NCI-H2227 (cell line): ENCODE measurements at regions not wholly inside any gene's neighbourhood (a gene's known extent, or its start where the extent isn't known, plus 50 kb on each side); places are given as distances from the start of the nearest gene placed in this dataset.

Source experiments
- DNase-seq: peaks from one replicate; lab custom pipeline; 2025; ENCODE audit not compliant: unreplicated experiment; lab: John Stamatoyannopoulos, UW

- no peak for DNase-seq
These were observed 107.4 kb downstream of the TBX19 start for GRCh38 chr1:168387781-168388760.

DNA sequence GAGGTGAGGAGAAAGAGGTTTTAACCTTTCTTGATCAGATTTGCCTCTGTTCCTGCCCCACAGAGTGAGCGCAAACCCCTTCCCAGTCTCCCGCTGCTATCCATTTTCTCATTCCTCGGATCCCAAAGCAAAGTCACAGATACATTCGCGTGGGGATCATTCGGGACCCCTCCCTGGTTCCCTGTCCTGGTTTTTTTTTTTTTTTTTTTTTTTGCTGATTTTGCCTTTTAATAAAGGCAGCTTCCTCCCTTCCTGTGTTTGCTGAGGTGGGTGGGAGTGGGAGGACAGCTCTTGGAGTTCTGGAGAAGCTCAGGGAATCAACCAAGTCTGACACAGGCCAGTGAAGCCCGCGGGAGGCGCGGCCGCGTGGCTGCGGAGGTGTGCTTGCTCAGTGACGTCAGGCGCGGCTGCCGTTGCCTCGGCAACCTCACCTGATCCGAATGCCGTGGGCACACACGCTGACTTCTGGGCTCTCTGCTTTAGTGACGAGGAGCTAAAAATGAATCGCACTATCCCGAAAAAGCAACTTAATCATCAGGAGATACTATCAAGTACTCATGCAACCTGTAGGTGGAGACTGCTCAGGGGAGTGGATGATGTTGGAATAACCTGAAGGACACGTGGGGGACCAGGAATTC, 106.4 kb downstream of the TBX19 start:
- DNase-seq: peak; percentile 89

DNA sequence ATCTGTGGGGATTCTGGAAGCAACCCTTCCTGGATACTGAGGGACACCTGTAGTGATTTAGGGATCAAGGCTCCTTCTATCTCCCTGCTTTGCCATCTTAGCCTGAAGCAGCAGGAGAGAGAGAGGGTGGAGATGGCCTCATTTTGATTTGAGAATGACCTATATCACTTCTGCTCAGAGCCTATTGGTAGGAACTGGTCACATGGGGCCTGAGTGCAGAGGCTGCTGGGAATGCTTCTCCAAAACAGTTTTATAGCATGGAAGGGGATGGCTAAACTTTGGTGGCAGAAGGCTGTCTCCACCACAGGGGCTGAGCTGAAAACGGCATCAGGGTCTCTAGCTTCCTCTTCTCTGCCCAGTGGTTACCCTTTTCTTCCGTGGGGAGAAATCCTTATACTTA, 105.8 kb downstream of the TBX19 start:
- DNase-seq: peak; percentile 29

DNA sequence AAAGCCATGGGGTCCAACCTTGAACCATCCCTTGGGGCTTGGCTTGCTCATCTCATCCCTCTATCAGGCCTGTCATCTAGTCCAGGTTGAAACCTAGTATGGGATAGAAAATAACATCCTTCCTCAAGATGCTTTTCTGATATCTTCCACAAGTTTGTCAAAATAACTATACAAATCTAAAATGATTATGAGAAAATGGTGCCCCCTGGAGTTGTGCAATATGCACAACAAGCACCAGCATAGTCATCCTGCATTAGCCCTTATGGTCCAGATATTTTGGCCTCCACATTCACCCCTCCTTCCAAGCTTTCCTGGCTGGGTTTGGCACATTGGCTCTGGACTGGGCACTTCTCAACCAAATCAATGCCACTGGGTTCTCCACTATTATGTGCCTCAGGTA, 101.2 kb downstream of the TBX19 start:
- DNase-seq: no peak

- DNase-seq: no peak
These were observed 100.3 kb downstream of the TBX19 start for GRCh38 chr1:168380945-168381344.

DNA sequence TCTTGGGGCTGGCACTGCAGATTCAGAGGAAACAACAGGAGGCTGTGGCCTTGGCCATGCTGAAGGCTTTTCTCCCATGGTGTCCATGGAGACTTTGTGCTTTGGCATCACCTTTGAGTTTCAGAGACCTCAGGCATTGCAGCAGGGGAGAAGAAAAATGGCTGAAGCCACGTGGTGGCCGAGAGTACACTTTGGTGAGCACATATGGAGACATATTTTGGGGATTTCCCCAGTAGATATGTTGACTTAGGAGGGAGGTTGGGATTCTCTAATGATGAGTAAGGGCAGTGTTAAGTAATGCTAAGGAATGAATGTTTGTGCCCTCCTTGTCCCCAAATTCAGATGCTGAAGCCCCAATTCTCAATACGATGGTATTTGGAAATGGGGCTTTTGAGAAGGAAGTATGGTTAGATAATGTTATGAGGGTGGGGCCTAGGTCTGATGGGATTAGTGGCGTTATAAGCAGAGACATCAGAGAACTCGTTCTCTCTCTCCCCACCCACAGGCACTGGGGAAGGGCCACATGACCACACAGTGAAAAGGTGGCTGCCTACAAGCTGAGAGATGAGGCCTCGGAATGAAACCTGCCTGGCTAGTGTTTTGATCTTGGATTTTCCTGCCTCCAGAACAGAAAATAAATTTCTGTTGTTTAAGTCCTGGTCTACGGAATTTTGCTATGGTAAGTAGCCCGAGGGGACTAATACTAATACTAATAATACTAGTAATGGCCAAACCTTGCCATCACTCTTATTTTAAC, 98.6 kb downstream of the TBX19 start:
- DNase-seq: no peak

GRCh38 chr1:168375566-168376300, 95.1 kb downstream of the TBX19 start:
- no peak for DNase-seq

- DNase-seq: no peak
These were observed 93.9 kb downstream of the TBX19 start for GRCh38 chr1:168374566-168374965.

- no peak for DNase-seq
These were observed 93.2 kb downstream of the TBX19 start for GRCh38 chr1:168373869-168374268.

- no peak for DNase-seq
These were observed 92.2 kb downstream of the TBX19 start for GRCh38 chr1:168372861-168373371.

DNA sequence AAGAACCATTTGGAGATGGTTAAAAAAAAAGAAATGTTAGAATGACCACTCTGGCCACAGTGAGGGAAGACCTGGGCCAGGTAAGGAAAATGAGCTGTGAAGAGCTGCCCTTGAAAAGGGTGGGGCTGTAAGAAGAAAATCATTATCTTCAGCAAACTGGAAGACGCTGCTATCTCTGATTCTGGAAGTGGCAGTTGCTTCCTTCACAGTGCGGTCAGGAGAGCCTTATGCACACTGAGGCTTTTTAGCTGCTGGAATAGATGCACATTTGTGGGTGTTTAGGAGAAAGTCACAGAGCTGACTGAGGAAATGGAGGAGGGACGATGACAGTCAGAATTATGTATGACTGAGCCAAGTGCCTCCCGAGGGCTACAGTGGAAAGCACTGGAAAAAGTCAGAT, 91.6 kb downstream of the TBX19 start:
- DNase-seq: no peak

- DNase-seq: no peak
These were observed 90.8 kb downstream of the TBX19 start for GRCh38 chr1:168371477-168371876.

DNA sequence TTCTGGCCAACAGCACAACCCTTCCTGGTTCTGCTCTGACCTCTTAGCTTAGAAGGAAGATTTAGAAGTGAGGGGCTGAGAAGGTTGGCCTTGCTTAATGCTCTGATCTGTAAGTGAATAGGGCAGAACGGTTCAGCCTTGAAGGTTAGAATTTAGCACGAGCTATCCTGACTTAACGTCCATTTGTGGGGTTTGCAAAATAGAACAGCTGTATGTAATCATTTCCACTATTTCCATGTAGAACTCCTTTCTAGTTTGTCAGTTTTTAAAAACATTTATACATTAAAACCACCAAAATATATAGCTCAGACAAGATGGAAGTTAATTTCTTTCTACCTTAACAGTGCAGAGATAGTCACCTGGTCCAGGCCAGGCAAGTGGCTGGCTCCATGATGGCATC, 89.9 kb downstream of the TBX19 start:
- no peak for DNase-seq

DNA sequence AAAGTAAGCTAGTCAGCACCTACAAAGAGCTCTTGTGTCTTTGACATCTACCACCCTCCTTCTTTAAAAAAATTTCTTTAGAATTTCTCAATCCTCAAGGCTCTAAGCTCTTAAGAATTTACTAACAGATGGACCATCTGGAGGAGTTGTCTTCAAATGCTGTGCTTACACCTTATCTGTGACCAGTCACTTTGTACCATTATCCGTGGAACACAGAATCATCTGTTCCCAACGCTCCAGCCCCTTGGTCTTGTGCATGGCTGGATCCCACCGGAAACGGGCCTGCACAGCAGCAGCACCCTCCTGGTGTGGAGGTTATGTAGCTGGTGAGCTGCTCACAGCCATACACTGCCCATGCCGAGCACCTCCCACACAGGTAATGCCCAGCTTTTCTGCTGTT, 89.0 kb downstream of the TBX19 start:
- DNase-seq: no peak

DNA sequence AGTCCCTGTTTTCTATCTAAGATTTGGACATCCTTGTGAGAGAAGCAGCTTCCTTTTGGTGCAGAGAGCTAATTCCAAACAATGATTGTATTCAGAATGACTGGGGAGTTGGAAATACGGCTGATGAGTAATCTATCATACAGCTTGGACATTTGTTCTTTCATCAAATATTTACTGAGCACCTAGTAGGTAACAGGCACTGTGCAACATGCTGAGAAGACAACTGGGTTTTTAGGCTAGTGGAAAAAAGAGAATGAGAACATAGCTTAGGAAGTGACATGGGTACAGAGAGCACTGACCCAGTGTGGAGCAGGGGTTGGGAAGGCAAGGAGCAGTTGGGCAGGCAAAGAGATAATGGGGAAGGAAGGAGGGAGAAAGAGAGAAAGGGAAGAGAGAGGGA, 87.5 kb downstream of the TBX19 start:
- no peak for DNase-seq

DNA sequence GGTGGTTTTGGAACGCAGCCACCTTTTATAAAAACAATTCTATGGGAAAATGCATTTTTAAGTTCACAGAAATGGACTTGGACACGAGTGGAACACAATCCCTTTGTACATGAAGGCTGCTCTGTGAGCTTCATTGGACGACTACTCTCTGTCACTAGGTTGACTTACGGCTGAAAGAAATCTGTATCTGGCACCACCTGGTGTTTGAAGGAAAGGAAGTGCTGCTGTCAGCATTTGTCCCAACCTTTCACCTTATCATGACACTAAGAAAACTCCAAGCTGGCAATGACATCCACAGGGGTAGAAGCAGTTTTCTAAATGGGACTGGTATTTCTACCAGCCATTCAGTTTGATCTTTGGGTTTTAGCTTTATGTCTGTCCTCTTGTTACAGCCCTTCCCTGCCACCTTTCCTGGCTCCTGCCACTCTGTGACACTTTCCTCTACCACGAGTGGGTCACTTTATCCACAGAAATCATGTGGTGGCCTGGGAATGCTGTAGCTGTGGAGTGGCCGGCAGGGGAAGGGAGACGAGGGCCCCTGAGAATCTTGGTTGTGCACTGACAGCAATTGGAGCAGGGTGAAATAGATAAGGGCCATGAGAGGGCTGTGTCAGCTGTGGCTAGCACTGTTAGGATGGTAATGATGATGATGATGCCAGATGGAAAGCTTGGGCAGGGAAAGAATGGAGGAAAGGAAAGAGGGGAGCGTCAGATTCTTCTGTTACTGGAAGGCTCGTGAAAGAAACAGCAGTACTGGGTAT, 85.2 kb downstream of the TBX19 start:
- DNase-seq: no peak
